ENCODE measurements at regions not wholly inside any gene's neighbourhood (a gene's known extent, or its start where the extent isn't known, plus 50 kb on each side); places are given as distances from the start of the nearest gene placed in this dataset.

- TF ChIP-seq, protein P1, sequence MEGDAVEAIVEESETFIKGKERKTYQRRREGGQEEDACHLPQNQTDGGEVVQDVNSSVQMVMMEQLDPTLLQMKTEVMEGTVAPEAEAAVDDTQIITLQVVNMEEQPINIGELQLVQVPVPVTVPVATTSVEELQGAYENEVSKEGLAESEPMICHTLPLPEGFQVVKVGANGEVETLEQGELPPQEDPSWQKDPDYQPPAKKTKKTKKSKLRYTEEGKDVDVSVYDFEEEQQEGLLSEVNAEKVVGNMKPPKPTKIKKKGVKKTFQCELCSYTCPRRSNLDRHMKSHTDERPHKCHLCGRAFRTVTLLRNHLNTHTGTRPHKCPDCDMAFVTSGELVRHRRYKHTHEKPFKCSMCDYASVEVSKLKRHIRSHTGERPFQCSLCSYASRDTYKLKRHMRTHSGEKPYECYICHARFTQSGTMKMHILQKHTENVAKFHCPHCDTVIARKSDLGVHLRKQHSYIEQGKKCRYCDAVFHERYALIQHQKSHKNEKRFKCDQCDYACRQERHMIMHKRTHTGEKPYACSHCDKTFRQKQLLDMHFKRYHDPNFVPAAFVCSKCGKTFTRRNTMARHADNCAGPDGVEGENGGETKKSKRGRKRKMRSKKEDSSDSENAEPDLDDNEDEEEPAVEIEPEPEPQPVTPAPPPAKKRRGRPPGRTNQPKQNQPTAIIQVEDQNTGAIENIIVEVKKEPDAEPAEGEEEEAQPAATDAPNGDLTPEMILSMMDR (IDR thresholded peaks at IDR 0.05): no peak
- no peak for TF ChIP-seq POLR2A (IDR thresholded peaks at IDR 0.05)
These were observed 468.3 kb upstream of the CBLB start for GRCh38 chr3:106337116-106337515.

All from body of pancreas (tissue), 4 donors.